ENCODE measurements at regions not wholly inside any gene's neighbourhood (a gene's known extent, or its start where the extent isn't known, plus 50 kb on each side); places are given as distances from the start of the nearest gene placed in this dataset.

GRCh38 chr2:30048636-30049175 is 98.1 kb upstream of the YPEL5 start:
- DNase-seq: no peak

- no peak for DNase-seq
Measured at GRCh38 chr2:30055548-30055947, 91.3 kb upstream of the YPEL5 start.

DNA sequence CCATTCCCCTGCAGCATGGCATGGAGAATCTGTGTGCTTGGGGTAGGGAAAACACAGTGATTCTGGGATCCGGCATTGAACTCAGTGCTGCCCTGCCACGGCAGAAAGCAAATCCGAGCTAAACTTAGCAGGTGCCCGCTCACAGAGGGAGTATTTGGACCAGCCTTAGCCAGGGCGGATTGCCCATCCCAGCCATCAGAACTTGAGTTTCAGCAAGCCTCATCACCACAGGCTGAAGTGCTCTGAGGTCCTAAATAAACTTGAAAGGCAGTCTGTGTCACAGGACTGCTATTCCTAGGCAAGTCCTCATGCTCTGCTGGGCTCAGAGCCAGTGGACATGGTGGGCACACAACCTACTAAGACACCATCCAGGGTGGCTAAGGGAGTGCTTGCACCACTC is 86.2 kb upstream of the YPEL5 start:
- DNase-seq: no peak

DNA sequence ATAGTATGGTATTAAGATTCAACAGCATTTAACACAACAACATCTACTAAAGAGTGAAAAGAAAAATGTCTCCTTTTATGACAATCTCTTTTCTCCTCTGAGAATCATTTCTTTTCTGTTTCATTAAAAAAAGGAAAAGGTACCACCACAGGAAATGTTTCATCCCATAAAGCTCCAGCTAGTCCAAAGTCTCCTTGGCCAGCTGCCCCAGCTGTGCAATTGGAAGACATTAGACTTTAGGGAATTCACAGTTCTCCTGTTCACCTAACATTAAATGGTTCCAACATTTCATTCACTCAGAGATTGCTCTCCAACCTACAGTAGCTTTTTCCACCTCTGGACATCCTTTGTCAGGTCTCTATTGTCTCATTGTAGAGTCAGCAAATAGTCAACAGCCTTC is 78.7 kb upstream of the YPEL5 start:
- DNase-seq: no peak

- DNase-seq: peak; percentile 33
Measured at GRCh38 chr2:30072250-30072842, 74.5 kb upstream of the YPEL5 start.

GRCh38 chr2:30073523-30073922 is 73.3 kb upstream of the YPEL5 start:
- DNase-seq: no peak

- DNase-seq: no peak
Measured at GRCh38 chr2:30074023-30074422, 72.8 kb upstream of the YPEL5 start.

DNA sequence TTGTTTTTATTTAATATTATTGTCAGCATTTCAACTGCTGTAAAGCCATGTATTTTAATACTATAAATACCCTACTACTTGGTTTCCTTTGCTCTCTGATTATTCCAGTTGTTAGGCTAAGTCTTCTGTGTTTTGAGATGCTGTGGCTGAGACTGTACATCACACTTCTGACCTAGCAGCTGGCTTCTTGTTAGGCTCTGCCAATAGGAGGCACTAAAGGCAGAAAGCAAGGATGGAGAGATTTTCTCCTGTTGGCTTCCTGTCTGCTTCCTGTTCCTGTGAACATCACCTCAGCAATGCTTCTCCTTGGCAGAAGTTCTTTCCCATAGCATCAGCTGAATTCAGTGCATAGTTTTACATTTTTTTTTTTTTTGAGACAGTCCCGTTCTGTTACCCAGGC is 68.3 kb upstream of the YPEL5 start:
- DNase-seq: no peak

GRCh38 chr2:30084915-30085314 is 61.9 kb upstream of the YPEL5 start:
- no peak for DNase-seq

- DNase-seq: no peak
Measured at GRCh38 chr2:30089171-30089570, 57.6 kb upstream of the YPEL5 start.

GRCh38 chr2:30095402-30095801 is 51.4 kb upstream of the YPEL5 start:
- DNase-seq: no peak

DNA sequence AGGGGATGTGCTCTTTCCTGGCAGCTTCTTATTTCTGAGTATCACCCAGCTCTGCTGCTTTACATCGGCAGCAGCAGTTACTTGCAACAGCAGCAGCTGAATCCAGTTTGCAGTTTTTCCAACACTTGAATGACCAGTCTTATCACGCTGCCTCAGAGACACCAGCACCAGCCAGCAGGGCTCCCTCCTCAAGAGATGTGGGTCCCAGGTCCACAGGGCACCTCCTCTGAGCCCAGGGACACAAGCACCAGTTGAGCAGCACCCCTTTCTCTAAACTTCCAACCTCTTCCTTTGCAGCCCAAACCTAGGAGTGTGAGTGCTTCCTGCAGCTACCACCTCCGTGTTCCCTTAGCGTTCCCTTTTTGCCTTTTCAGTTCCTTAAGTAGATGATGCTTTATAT is 50.4 kb upstream of the YPEL5 start:
- DNase-seq: no peak

Data from skin of body (tissue), 1 donor.